SK-N-MC (cell line): ENCODE measurements at regions not wholly inside any gene's neighbourhood (a gene's known extent, or its start where the extent isn't known, plus 50 kb on each side); places are given as distances from the start of the nearest gene placed in this dataset.

Source experiments
- EZH2 ChIP-seq: fragments of 200-600 bp; sonication (generic); IDR thresholded peaks from one replicate; pipeline ENCODE4 v1.6.1; 2017; ENCODE audit warnings: antibody characterized with exemption
- FOXP2 ChIP-seq: optimal IDR thresholded peaks from 2 replicates; pipeline ENCODE3; 2011; ENCODE audit warnings: mild to moderate bottlenecking, moderate library complexity; ENCODE audit not compliant: insufficient read depth; ENCODE audit errors: extremely low read length, control extremely low read depth
- POLR2AphosphoS5 ChIP-seq: IDR thresholded peaks from 2 replicates; pipeline ENCODE4 v1.6.1; 2012; ENCODE audit warnings: mild to moderate bottlenecking, low read depth, low read length, borderline replicate concordance

DNA sequence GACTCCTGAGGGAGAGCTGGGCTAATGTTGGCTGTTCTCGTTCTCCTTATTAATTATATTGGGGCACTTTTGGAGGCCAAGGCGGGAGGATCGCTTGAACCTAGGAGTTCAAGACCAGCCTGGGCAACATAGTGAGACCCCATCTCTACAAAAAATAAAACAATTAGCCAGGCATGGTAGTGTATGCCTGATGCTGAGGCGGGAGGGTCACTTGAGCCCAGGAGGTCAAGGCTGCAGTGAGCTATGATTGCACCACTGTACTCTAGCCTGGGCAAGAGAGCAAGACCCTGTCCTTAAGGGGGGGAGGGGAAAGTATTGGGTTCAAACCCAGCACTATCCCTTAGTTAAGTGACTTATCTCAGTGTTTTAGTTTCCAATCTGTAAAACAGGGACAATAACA, 70.0 kb upstream of the NBPF3 start:
- TF ChIP-seq POLR2AphosphoS5, result no peak
- TF ChIP-seq EZH2, result no peak
- TF ChIP-seq FOXP2, result no peak
